ENCODE measurements at regions not wholly inside any gene's neighbourhood (a gene's known extent, or its start where the extent isn't known, plus 50 kb on each side); places are given as distances from the start of the nearest gene placed in this dataset.

GRCh38 chr6:6728169-6728941 lies 139.8 kb downstream of the LY86 start:
- H3K36me3 ChIP-seq (ENCODE audit: control insufficient read depth, insufficient read depth, low read length) = no peaks in the 10 kb centered on the region
- no peak for TF ChIP-seq CTCF (IDR thresholded peaks at IDR 0.05; ENCODE audit: insufficient read depth, low read length, poor library complexity, severe bottlenecking)
- no peak overlapping the region for H3K4me3 ChIP-seq (replicated peaks; ENCODE audit: low read depth, low read length)
- H3K27me3 ChIP-seq (replicated peaks; ENCODE audit: control insufficient read depth, insufficient read depth, low read length) = no peaks in the 10 kb centered on the region
- no peak for DNase-seq (ENCODE audit: extremely low read depth, insufficient read length)

- Histone ChIP-seq H3K4me3 (replicated peaks; ENCODE audit: low read depth, low read length) (no peak overlapping the region), H3K36me3 (ENCODE audit: control insufficient read depth, insufficient read depth, low read length) (no peaks in the 10 kb centered on the region), H3K27me3 (replicated peaks; ENCODE audit: control insufficient read depth, insufficient read depth, low read length) (no peaks in the 10 kb centered on the region)
- no peak for TF ChIP-seq CTCF (IDR thresholded peaks at IDR 0.05; ENCODE audit: insufficient read depth, low read length, poor library complexity, severe bottlenecking)
- no peak for DNase-seq (ENCODE audit: extremely low read depth, insufficient read length)
These were observed 141.5 kb downstream of the LY86 start for GRCh38 chr6:6729971-6730370.

GRCh38 chr6:6730831-6731230 lies 142.3 kb downstream of the LY86 start:
- no peaks in the 10 kb centered on the region for H3K27me3 ChIP-seq (replicated peaks; ENCODE audit: control insufficient read depth, insufficient read depth, low read length)
- no peaks in the 10 kb centered on the region for H3K36me3 ChIP-seq (ENCODE audit: control insufficient read depth, insufficient read depth, low read length)
- TF ChIP-seq CTCF (IDR thresholded peaks at IDR 0.05; ENCODE audit: insufficient read depth, low read length, poor library complexity, severe bottlenecking) = no peak
- DNase-seq (ENCODE audit: extremely low read depth, insufficient read length) = no peak
- H3K4me3 ChIP-seq (replicated peaks; ENCODE audit: low read depth, low read length) = no peak overlapping the region

- Histone ChIP-seq H3K4me3 (replicated peaks; ENCODE audit: low read depth, low read length) (no peak overlapping the region), H3K36me3 (ENCODE audit: control insufficient read depth, insufficient read depth, low read length) (no peaks in the 10 kb centered on the region), H3K27me3 (replicated peaks; ENCODE audit: control insufficient read depth, insufficient read depth, low read length) (no peaks in the 10 kb centered on the region; the same call in none of the 2 replicates)
- TF ChIP-seq CTCF (IDR thresholded peaks at IDR 0.05; ENCODE audit: insufficient read depth, low read length, poor library complexity, severe bottlenecking) = no peak
- no peak for DNase-seq (ENCODE audit: extremely low read depth, insufficient read length)
These were observed 146.3 kb downstream of the LY86 start for GRCh38 chr6:6734479-6735465.

- no peak for TF ChIP-seq CTCF (IDR thresholded peaks at IDR 0.05; ENCODE audit: insufficient read depth, low read length, poor library complexity, severe bottlenecking)
- Histone ChIP-seq H3K4me3 (replicated peaks; ENCODE audit: low read depth, low read length) (no peak overlapping the region), H3K27me3 (replicated peaks; ENCODE audit: control insufficient read depth, insufficient read depth, low read length) (no peaks in the 10 kb centered on the region; the same call in none of the 2 replicates), H3K36me3 (ENCODE audit: control insufficient read depth, insufficient read depth, low read length) (no peaks in the 10 kb centered on the region)
- no peak for DNase-seq (ENCODE audit: extremely low read depth, insufficient read length)
These were observed 148.5 kb downstream of the LY86 start for GRCh38 chr6:6736791-6737654.
